IPS DF 4.7 (cell line): ENCODE measurements at regions not wholly inside any gene's neighbourhood (a gene's known extent, or its start where the extent isn't known, plus 50 kb on each side); places are given as distances from the start of the nearest gene placed in this dataset.

ENCODE experiments used
- DNase-seq: peaks from one replicate; pipeline ENCODE4 v3.0.0-alpha.2; 2013; ENCODE audit warnings: low spot score; ENCODE audit errors: extremely low read depth

DNA sequence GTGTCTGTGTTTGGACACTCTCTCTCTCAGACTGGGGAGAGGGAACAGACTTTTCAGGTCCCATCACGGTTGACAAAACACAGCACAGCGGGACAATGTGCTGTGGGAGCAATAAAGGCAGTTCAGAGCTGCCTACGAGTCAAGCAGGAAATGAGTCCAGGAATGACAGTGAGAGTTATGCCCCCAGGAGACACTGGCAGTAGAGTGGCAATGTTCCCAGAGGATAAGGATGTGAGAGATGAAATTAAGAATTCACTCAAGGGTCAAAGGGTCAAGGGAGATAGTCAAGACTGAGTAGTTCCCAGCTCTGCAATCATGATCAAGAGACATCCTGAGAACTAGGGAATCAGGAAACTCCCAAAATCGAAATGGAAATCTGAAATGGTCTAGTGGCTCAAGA, 156.1 kb downstream of the LURAP1L start:
- no peak for DNase-seq

DNA sequence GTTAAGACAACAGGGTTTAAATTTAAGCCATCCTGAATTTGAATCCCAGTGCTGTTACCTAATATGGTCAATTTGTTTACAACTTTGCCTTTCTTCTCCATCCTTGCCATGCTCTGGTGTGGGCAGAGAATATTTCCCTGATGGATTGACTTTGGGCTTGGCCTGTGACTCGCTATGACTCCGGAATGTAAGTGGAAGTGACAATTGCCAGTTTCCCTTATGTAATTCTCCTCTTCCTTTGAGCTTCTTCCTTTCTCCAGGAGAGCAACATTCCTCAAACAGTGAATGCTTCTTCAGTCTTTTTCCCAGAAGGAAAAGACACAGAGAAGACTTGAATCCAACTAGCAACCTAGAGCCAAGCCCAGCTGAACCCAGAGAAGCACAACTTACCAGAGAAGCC, 159.1 kb downstream of the LURAP1L start:
- no peak for DNase-seq

- DNase-seq = no peak
Observed at GRCh38 chr9:12934545-12935272, 159.9 kb downstream of the LURAP1L start.

GRCh38 chr9:12935714-12936113, 160.9 kb downstream of the LURAP1L start:
- DNase-seq = no peak

DNA sequence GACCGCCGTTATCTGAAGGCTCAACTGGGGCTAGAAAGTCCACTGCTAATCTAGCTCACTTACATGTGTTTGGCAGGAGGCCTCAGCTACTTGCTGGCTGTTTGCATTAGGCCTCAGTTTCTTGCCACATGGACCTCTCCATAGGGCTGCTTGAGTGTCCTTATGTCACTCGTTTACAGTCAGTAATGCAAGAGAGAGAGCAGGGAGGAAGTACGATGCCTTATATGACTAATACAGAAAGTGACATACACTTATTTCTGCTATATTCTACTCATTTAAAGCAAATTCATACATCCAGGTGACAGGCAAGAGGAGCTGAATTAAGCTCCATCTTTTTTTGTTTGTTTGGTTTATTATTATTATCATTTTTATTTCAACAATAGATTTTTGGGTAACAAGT, 179.6 kb downstream of the LURAP1L start:
- DNase-seq = no peak

- DNase-seq = no peak
Observed at GRCh38 chr9:12955510-12956163, 180.8 kb downstream of the LURAP1L start.

GRCh38 chr9:12956261-12956660, 181.4 kb downstream of the LURAP1L start:
- DNase-seq = no peak

DNA sequence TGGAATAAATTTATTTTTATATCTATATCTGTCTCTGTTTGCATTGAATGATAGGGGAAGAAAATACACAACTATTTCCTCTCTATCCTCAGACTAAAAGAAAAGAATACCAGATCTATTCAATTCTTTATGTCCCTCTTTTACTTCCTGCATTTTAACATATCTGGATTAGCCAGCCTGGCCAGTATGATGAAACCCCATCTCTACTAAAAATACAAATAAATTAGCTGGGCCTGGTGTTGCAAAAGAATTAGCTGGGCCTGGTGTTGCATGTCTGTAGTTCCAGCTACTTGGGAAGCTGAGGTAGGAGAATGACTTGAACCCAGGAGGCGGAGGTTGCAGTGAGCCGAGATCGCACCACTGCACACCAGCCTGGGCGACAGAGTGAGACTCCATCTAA, 182.0 kb downstream of the LURAP1L start:
- no peak for DNase-seq

- DNase-seq = no peak
Observed at GRCh38 chr9:12958279-12958678, 183.5 kb downstream of the LURAP1L start.

DNA sequence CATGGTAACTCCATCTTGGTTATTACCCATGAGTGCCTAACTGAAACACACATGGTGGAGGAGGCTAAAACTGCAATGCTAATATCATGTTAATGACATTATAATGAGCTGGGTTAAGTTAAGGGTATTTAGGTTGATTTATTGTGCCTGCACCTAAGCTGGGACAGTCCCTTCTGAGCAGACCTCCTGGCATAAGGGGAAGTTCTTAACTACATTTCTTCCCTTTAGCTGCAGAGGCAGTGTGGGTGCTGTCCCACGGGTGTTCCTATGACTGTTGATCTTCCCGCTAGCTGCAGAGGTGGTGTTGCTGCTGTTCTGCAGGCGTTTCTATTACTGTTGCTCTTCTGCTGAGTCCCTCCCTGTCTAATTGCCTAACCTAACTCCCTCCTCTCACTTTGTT, 183.9 kb downstream of the LURAP1L start:
- no peak for DNase-seq

DNA sequence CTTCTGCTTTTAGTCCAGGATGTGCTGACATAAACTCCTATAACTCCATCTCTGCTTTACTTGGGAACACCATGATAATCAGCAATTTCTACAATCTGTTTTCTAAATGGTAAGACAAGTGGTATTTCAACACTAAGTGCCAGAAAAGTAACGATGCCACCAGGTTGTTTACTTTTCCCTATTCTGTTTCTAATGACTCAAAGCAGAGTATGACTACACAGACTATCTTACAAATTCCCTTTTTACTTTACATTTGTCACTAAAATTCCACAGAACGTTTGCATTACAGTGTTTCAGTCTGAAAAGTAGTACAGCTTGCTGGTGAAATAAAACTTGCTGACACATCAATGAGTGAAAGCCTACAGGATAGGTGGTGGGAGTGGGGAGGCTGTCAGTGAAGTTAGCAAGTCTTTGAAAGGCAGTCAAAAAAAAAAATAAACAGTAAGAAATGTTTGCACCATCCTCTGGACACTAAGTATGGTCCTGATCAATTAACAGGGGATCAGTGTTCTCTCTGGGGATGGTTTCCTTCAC, 186.5 kb downstream of the LURAP1L start:
- no peak for DNase-seq

- DNase-seq = no peak
Observed at GRCh38 chr9:12963537-12963936, 188.7 kb downstream of the LURAP1L start.

- no peak for DNase-seq
Observed at GRCh38 chr9:12964271-12964670, 189.5 kb downstream of the LURAP1L start.

- no peak for DNase-seq
Observed at GRCh38 chr9:12965303-12965702, 190.5 kb downstream of the LURAP1L start.

- DNase-seq = no peak
Observed at GRCh38 chr9:12968093-12968492, 193.3 kb downstream of the LURAP1L start.

- DNase-seq = no peak
Observed at GRCh38 chr9:12972608-12973589, 198.1 kb downstream of the LURAP1L start.

DNA sequence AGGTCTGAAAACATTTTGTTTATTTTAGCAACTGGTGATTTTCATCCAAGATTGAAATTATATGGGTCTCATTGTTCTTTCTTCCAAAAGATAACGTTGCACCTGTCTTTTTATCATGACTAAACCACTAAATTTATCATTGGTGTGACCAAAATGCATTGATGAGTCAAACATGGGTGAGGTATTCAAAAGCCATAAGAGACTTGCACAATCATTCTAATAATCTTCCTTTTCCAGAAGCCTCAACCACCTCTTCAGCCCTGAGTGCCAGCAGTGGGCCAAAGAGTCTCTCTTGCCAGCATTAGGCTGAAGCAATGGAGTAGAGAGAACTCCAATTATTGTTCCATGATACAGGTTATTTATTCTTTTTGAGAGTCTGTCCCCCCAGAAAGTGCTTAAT, 198.9 kb downstream of the LURAP1L start:
- no peak for DNase-seq

DNA sequence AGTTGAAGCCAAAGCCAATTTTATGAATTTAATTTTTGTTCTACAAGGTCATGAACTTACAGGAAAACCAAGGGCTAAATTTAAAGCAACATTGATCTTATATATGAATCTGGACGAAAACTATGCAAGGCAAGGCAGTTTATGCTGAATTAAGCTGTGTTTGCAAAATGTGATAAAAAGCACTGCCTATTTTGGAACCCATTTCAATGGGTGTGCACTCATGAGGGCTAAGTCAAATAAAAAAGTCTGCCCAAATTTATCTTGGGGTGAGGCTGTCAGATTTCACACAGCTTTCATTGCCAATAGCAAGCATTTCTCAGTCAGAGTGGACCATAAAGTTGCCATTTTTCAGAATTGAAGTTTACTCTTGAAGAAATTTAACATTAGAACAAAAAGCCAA, 199.9 kb downstream of the LURAP1L start:
- no peak for DNase-seq

GRCh38 chr9:12975496-12975895, 200.7 kb downstream of the LURAP1L start:
- DNase-seq = no peak

DNA sequence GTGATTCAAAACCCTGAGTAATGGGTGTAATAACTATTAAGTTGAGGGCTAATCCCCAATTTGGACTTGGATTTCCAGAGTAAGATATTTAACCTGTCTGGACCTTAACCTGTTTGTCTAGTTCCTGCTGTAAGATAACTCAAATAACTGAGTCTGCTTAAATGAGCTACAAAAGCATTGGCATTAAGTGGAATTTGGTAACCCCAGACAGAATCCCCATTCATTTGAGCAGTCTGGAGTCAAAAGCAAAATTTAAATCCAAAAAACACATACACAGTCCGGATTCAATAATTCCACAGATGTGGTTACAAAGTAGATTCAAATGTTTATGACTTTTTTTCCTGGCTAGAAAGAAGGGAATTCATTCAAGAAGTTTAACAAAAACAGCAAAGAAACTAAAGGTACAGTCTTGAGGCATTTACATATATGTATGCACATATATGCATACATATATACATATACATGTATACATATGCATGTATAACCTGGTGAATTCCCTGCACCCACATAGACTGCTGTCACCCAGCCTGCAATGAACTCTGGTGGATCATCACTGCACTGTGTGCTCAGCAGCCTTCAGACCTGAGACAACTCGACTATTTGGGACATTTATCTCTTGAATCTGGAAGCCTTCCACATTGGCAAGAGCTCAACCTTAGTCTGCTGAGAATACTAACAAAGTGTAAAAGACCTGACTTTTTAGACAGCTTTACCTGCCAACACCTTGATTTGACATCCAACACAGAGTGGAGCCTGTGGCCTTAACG, 205.4 kb downstream of the LURAP1L start:
- no peak for DNase-seq

DNA sequence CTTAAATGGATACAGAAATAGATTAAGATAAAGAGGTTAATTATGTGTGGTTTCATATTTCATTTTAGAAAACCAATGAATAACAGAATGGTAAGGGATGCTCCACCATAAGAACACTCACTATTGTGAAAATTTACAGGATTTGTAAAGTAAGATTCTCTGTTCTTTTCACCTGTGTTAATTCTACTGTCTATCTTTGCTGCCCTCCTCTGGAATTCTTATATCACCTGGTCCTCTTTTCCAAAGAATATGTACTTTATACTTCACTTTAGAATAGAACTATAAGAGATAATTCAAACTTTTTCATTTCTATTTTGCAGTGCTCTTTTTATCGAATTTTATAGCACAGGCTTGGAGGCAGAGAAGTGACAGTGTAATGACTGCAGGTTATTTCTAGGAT, 213.4 kb downstream of the LURAP1L start:
- no peak for DNase-seq
